Brain pericyte (primary cell): ENCODE measurements at regions not wholly inside any gene's neighbourhood (a gene's known extent, or its start where the extent isn't known, plus 50 kb on each side); places are given as distances from the start of the nearest gene placed in this dataset.

Experiments used
- DNase-seq: peaks from one replicate; pipeline ENCODE4 v3.0.0-alpha.2; 2012; ENCODE audit warnings: low read depth, low spot score

- no peak for DNase-seq
Observed at GRCh38 chr13:22001336-22001735, 330.5 kb downstream of the FGF9 start.

- no peak for DNase-seq
Observed at GRCh38 chr13:22002893-22003292, 332.0 kb downstream of the FGF9 start.

- no peak for DNase-seq
Observed at GRCh38 chr13:22009500-22009899, 338.6 kb downstream of the FGF9 start.

- DNase-seq, result no peak
Observed at GRCh38 chr13:22009937-22010336, 339.1 kb downstream of the FGF9 start.

- DNase-seq, result no peak
Observed at GRCh38 chr13:22012686-22013085, 341.8 kb downstream of the FGF9 start.

- DNase-seq, result no peak
Observed at GRCh38 chr13:22014469-22014868, 343.6 kb downstream of the FGF9 start.

GRCh38 chr13:22017226-22017625, 346.4 kb downstream of the FGF9 start:
- DNase-seq, result no peak

GRCh38 chr13:22018076-22018835, 347.4 kb downstream of the FGF9 start:
- DNase-seq, result no peak

GRCh38 chr13:22018836-22019210, 347.9 kb downstream of the FGF9 start:
- DNase-seq, result no peak

GRCh38 chr13:22024381-22024994, 353.6 kb downstream of the FGF9 start:
- DNase-seq, result no peak

GRCh38 chr13:22027566-22027965, 356.7 kb downstream of the FGF9 start:
- no peak for DNase-seq

- DNase-seq, result no peak
Observed at GRCh38 chr13:22028831-22029230, 358.0 kb downstream of the FGF9 start.

- no peak for DNase-seq
Observed at GRCh38 chr13:22030321-22030720, 359.4 kb downstream of the FGF9 start.

- no peak for DNase-seq
Observed at GRCh38 chr13:22031702-22032286, 360.9 kb downstream of the FGF9 start.

- DNase-seq, result no peak
Observed at GRCh38 chr13:22032905-22033304, 362.0 kb downstream of the FGF9 start.

GRCh38 chr13:22039961-22040360, 369.1 kb downstream of the FGF9 start:
- no peak for DNase-seq

- DNase-seq, result no peak
Observed at GRCh38 chr13:22040810-22041364, 370.0 kb downstream of the FGF9 start.

GRCh38 chr13:22041741-22042140, 370.9 kb downstream of the FGF9 start:
- no peak for DNase-seq

GRCh38 chr13:22047082-22047784, 376.4 kb downstream of the FGF9 start:
- no peak for DNase-seq

- no peak for DNase-seq
Observed at GRCh38 chr13:22047785-22048104, 376.9 kb downstream of the FGF9 start.

- no peak for DNase-seq
Observed at GRCh38 chr13:22049384-22049783, 378.5 kb downstream of the FGF9 start.

GRCh38 chr13:22050951-22051563, 380.2 kb downstream of the FGF9 start:
- no peak for DNase-seq
